GM19395 (cell line): ENCODE measurements at regions not wholly inside any gene's neighbourhood (a gene's known extent, or its start where the extent isn't known, plus 50 kb on each side); places are given as distances from the start of the nearest gene placed in this dataset.
"Not testable (repeated sequence)": the region's sequence is repeated elsewhere in the genome, so short reads cannot be mapped to it uniquely, and the experiment has no call there.

ENCODE experiments used
- ATAC-seq: cut with Tn5 transposase; IDR thresholded peaks from one replicate; pipeline ENCODE4 v1.9.1; 2021; ENCODE audit warnings: mild to moderate bottlenecking, moderate library complexity; ENCODE audit not compliant: unreplicated experiment

- ATAC-seq: not testable (repeated sequence)
Measured at GRCh38 chr1:206358771-206359170, 111.5 kb upstream of the IKBKE start.

- not testable (repeated sequence) for ATAC-seq
Measured at GRCh38 chr1:206359377-206359776, 110.9 kb upstream of the IKBKE start.

- ATAC-seq: not testable (repeated sequence)
Measured at GRCh38 chr1:206361978-206362543, 108.2 kb upstream of the IKBKE start.

GRCh38 chr1:206362994-206363393 lies 107.3 kb upstream of the IKBKE start:
- ATAC-seq: not testable (repeated sequence)

- ATAC-seq: not testable (repeated sequence)
Measured at GRCh38 chr1:206365271-206365670, 105.0 kb upstream of the IKBKE start.

GRCh38 chr1:206366131-206366530 lies 104.1 kb upstream of the IKBKE start:
- not testable (repeated sequence) for ATAC-seq

- not testable (repeated sequence) for ATAC-seq
Measured at GRCh38 chr1:206366772-206367171, 103.5 kb upstream of the IKBKE start.

GRCh38 chr1:206367955-206368622 lies 102.2 kb upstream of the IKBKE start:
- not testable (repeated sequence) for ATAC-seq

GRCh38 chr1:206374725-206375124 lies 95.6 kb upstream of the IKBKE start:
- not testable (repeated sequence) for ATAC-seq

GRCh38 chr1:206375552-206375951 lies 94.7 kb upstream of the IKBKE start:
- not testable (repeated sequence) for ATAC-seq

- ATAC-seq: not testable (repeated sequence)
Measured at GRCh38 chr1:206378506-206378905, 91.8 kb upstream of the IKBKE start.

GRCh38 chr1:206379245-206379644 lies 91.0 kb upstream of the IKBKE start:
- ATAC-seq: not testable (repeated sequence)

- ATAC-seq: not testable (repeated sequence)
Measured at GRCh38 chr1:206380163-206380790, 90.0 kb upstream of the IKBKE start.

GRCh38 chr1:206380791-206381610 lies 89.3 kb upstream of the IKBKE start:
- ATAC-seq: not testable (repeated sequence)

- ATAC-seq: not testable (repeated sequence)
Measured at GRCh38 chr1:206384029-206384807, 86.1 kb upstream of the IKBKE start.

GRCh38 chr1:206384891-206385290 lies 85.4 kb upstream of the IKBKE start:
- ATAC-seq: not testable (repeated sequence)

- not testable (repeated sequence) for ATAC-seq
Measured at GRCh38 chr1:206387631-206388030, 82.6 kb upstream of the IKBKE start.

GRCh38 chr1:206391903-206392302 lies 78.4 kb upstream of the IKBKE start:
- ATAC-seq: not testable (repeated sequence)

- not testable (repeated sequence) for ATAC-seq
Measured at GRCh38 chr1:206397501-206397900, 72.8 kb upstream of the IKBKE start.

- ATAC-seq: not testable (repeated sequence)
Measured at GRCh38 chr1:206398261-206398660, 72.0 kb upstream of the IKBKE start.
